GM12878 (cell line): ENCODE measurements at regions not wholly inside any gene's neighbourhood (a gene's known extent, or its start where the extent isn't known, plus 50 kb on each side); places are given as distances from the start of the nearest gene placed in this dataset.

Experiments used
- ATAC-seq: fragments of 200-7000 bp; cut with Tn5 transposase; 3 replicates; pipeline ENCODE4 v1.9.1; 2020; ENCODE audit warnings: mild to moderate bottlenecking, moderate library complexity
- BruUV-seq: library from RNA; stranded (reverse); fragments of 400-500 nt; replicated peaks from 2 replicates; lab custom pipeline; 2021; lab: Mats Ljungman, UMichigan
- CTCF ChIA-PET: fragments of 300-600 bp; sonication (Branson Sonifier 250); formaldehyde crosslinking; extraction: SDS; loops from one replicate; lab custom pipeline; 2021; ENCODE audit warnings: inconsistent platforms; lab: Yijun Ruan, JAX
- POLR2A ChIA-PET: fragments of 350-600 bp; formaldehyde crosslinking; extraction: SDS; loops from one replicate; lab custom pipeline; 2021; ENCODE audit warnings: inconsistent platforms; lab: Charles Lee
- RAD21 ChIA-PET: fragments of 300-600 bp; sonication (Branson Sonifier 250); formaldehyde crosslinking; loops from one replicate; lab custom pipeline; 2023; ENCODE audit warnings: antibody characterized with exemption; ENCODE audit not compliant: unreplicated experiment; lab: Charles Lee
- SMC1A ChIA-PET: fragments of 300-600 bp; sonication (Branson Sonifier 250); formaldehyde crosslinking; loops from one replicate; lab custom pipeline; 2023; ENCODE audit not compliant: unreplicated experiment, uncharacterized antibody; lab: Charles Lee
- DNase-seq: peaks from one replicate; pipeline ENCODE4 v3.0.0-alpha.2; 2011; ENCODE audit warnings: low read depth, low spot score
- FAIRE-seq: peaks from 3 replicates; lab custom pipeline; 2011; peaks lifted over from hg19 to GRCh38; lab: Jason Lieb, UNC
- H2AFZ ChIP-seq: 2 replicates; pipeline ENCODE4 v1.6.0; 2011; ENCODE audit warnings: low read depth, low read length, control low read depth; ENCODE audit not compliant: control insufficient read depth
- H3K27ac ChIP-seq: 2 replicates; pipeline ENCODE4 v1.5.1; 2011; ENCODE audit warnings: control low read depth; ENCODE audit not compliant: control insufficient read depth, insufficient read depth
- H3K27me3 ChIP-seq, 2 experiments: replicated peaks in 1 of 2; 2 replicates each; pipeline versions ENCODE4 v1.6.0 to v1.6.1; 2011; ENCODE audit warnings: low read length in 1 of 2; ENCODE audit not compliant: control insufficient read depth in 2 of 2, insufficient read depth in 2 of 2
- H3K36me3 ChIP-seq, 2 experiments: 2 replicates each; pipeline ENCODE4 v1.5.1; 2011; ENCODE audit warnings: low read length in 1 of 2; ENCODE audit not compliant: control insufficient read depth in 2 of 2, insufficient read depth in 2 of 2
- H3K4me1 ChIP-seq: 2 replicates; pipeline ENCODE4 v1.6.1; 2011; ENCODE audit warnings: mild to moderate bottlenecking, low read length, moderate library complexity, mixed read lengths; ENCODE audit not compliant: control insufficient read depth, insufficient read depth
- H3K4me2 ChIP-seq: 2 replicates; pipeline ENCODE4 v1.6.0; 2011; ENCODE audit warnings: control low read depth; ENCODE audit not compliant: control insufficient read depth, insufficient read depth
- H3K4me3 ChIP-seq: fragments of 200-600 bp; sonication (generic); 2 replicates; pipeline ENCODE4 v1.5.1; 2016
- H3K79me2 ChIP-seq: 2 replicates; pipeline ENCODE4 v1.6.0; 2011; ENCODE audit warnings: low read length; ENCODE audit not compliant: control insufficient read depth, insufficient read depth
- H3K9ac ChIP-seq: 2 replicates; pipeline ENCODE4 v1.8.0; 2011; ENCODE audit warnings: low read length, control low read depth, mixed read lengths; ENCODE audit not compliant: control insufficient read depth, insufficient read depth
- H3K9me3 ChIP-seq: replicated peaks from 3 replicates; pipeline ENCODE4 v1.5.1; 2011; ENCODE audit warnings: mild to moderate bottlenecking, low read length; ENCODE audit not compliant: control insufficient read depth, insufficient read depth
- H4K20me1 ChIP-seq: 2 replicates; pipeline ENCODE4 v1.6.0; 2011; ENCODE audit not compliant: control insufficient read depth, insufficient read depth
- IKZF1 ChIP-seq: fragments of 450-650 bp; conservative IDR thresholded peaks from 2 replicates; pipeline ENCODE4 v1.6.1; 2017; ENCODE audit warnings: antibody characterized with exemption, mild to moderate bottlenecking
- IRF4 ChIP-seq: IDR thresholded peaks from 2 replicates; pipeline ENCODE4 v1.6.1; 2011; ENCODE audit warnings: low read depth, low read length
- PAX5 ChIP-seq: IDR thresholded peaks from 2 replicates; pipeline ENCODE4 v1.6.1; 2011; ENCODE audit warnings: low read depth, low read length, borderline replicate concordance
- RUNX3 ChIP-seq: IDR thresholded peaks from 2 replicates; pipeline ENCODE4 v1.6.1; 2012; ENCODE audit warnings: low read length, inconsistent platforms
- YBX1 ChIP-seq: fragments of 450-650 bp; IDR thresholded peaks from 2 replicates; pipeline ENCODE4 v1.6.1; 2016; ENCODE audit warnings: antibody characterized with exemption
- ZNF217 ChIP-seq: fragments of 450-650 bp; IDR thresholded peaks from 2 replicates; pipeline ENCODE4 v1.6.1; 2017; ENCODE audit warnings: antibody characterized with exemption, mild to moderate bottlenecking
- whole genome bisulfite sequencing: methylation state at CpG from one replicate; pipeline ENCODE4 v1.1.6; 2016; ENCODE audit warnings: low lambda C conversion rate; ENCODE audit not compliant: insufficient replicate concordance, insufficient coverage; ENCODE audit errors: missing lambda C conversion rate; 5-methylcytosine and 5-hydroxymethylcytosine counted together
- in situ Hi-C: fragments of 300-500 bp; cut with MboI; formaldehyde crosslinking; loops from 9 replicates; pipeline ENCODE4 v1.14.3; 2018; ENCODE audit warnings: mixed read lengths
- intact Hi-C: fragments of 100-400 bp; cut with micrococcal nuclease; formaldehyde crosslinking; loops from one replicate; pipeline ENCODE4 v1.14.2; 2022; ENCODE audit not compliant: unreplicated experiment
- TF ChIP-seq, protein P1 (sequence below): fragments of 450-650 bp; IDR thresholded peaks from 2 replicates; pipeline ENCODE4 v1.6.1; 2017; ENCODE audit warnings: mild to moderate bottlenecking, moderate library complexity

DNA sequence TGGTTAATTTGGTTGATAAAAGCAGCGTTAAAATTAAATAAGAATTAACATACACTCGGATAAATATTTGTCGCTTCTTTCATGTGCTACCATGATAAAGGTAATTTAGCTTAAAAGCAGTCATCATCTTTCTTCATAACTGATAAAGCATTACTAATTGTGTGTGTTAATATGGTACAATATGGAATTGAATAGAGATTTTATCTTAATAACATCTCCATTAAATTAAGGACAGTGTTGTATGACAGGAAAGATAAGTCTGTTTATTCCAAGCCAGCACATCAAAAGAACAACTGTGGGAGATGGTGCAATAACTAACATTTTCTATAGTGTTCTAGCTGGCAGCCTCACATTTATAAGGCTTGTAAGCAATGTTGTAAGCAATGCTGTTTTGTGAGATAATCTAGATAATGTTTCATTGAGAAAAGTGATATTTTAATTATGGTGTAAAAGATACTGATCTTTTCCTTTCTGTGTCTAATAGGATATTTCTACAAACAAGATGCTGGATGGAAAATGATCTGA lies 64.4 kb upstream of the AFF3 start:
- no peaks in the 10 kb centered on the region; a peak in 1 of 4 replicates for H3K27me3 ChIP-seq
- no peaks in the 10 kb centered on the region for H3K4me1 ChIP-seq
- POLR2A ChIA-PET: no interaction called here
- H3K4me2 ChIP-seq: no peak overlapping the region
- H3K27ac ChIP-seq: no peak overlapping the region
- SMC1A ChIA-PET: no interaction called here
- no TSS peak for BruUV-seq
- H3K36me3 ChIP-seq: no peaks in the 10 kb centered on the region
- FAIRE-seq (no peak), ATAC-seq (no peak), DNase-seq (no peak)
- H2AFZ ChIP-seq: no peak overlapping the region
- H3K4me3 ChIP-seq: no peak overlapping the region
- in situ Hi-C loops: no loop called here
- H3K9me3 ChIP-seq: no peaks in the 10 kb centered on the region
- H3K79me2 ChIP-seq: no peaks in the 10 kb centered on the region
- no peaks in the 10 kb centered on the region for H4K20me1 ChIP-seq
- TF ChIP-seq ZNF217 (no peak), YBX1 (no peak), PAX5 (no peak), IRF4 (no peak), IKZF1 (no peak)
- CTCF ChIA-PET: interaction anchor here (1.0 kb wide), 1 partner anchor 9 kb away, joined by 3 read pairs; no protein-coding TSS in a partner anchor
- intact Hi-C loops: no loop called here
- RAD21 ChIA-PET: no interaction called here
- no peak overlapping the region for H3K9ac ChIP-seq
- 63% methylated on average over 3 of the region's 3 CpGs for WGBS

GRCh38 chr2:100205174-100205573 lies 62.8 kb upstream of the AFF3 start:
- CTCF ChIA-PET: no interaction called here
- no peak overlapping the region for H3K4me2 ChIP-seq
- intact Hi-C loops (no loop called here), in situ Hi-C loops (no loop called here)
- RAD21 ChIA-PET: no interaction called here
- 22% methylated on average over 7 of the region's 7 CpGs for WGBS
- no peaks in the 10 kb centered on the region for H3K9me3 ChIP-seq
- SMC1A ChIA-PET: no interaction called here
- no peak overlapping the region for H3K4me3 ChIP-seq
- H3K9ac ChIP-seq: no peak overlapping the region
- no peaks in the 10 kb centered on the region for H3K4me1 ChIP-seq
- no peaks in the 10 kb centered on the region for H4K20me1 ChIP-seq
- H3K27me3 ChIP-seq: peaks cover 0 to 2% of the 10 kb centered on the region in 2 experiments; a peak in 2 of 4 replicates
- FAIRE-seq (no peak), DNase-seq (no peak), ATAC-seq (no peak)
- no peaks in the 10 kb centered on the region for H3K36me3 ChIP-seq
- POLR2A ChIA-PET: no interaction called here
- TF ChIP-seq, protein P1, sequence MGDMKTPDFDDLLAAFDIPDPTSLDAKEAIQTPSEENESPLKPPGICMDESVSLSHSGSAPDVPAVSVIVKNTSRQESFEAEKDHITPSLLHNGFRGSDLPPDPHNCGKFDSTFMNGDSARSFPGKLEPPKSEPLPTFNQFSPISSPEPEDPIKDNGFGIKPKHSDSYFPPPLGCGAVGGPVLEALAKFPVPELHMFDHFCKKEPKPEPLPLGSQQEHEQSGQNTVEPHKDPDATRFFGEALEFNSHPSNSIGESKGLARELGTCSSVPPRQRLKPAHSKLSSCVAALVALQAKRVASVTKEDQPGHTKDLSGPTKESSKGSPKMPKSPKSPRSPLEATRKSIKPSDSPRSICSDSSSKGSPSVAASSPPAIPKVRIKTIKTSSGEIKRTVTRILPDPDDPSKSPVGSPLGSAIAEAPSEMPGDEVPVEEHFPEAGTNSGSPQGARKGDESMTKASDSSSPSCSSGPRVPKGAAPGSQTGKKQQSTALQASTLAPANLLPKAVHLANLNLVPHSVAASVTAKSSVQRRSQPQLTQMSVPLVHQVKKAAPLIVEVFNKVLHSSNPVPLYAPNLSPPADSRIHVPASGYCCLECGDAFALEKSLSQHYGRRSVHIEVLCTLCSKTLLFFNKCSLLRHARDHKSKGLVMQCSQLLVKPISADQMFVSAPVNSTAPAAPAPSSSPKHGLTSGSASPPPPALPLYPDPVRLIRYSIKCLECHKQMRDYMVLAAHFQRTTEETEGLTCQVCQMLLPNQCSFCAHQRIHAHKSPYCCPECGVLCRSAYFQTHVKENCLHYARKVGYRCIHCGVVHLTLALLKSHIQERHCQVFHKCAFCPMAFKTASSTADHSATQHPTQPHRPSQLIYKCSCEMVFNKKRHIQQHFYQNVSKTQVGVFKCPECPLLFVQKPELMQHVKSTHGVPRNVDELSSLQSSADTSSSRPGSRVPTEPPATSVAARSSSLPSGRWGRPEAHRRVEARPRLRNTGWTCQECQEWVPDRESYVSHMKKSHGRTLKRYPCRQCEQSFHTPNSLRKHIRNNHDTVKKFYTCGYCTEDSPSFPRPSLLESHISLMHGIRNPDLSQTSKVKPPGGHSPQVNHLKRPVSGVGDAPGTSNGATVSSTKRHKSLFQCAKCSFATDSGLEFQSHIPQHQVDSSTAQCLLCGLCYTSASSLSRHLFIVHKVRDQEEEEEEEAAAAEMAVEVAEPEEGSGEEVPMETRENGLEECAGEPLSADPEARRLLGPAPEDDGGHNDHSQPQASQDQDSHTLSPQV: no peak
- peak; percentile 49; the same call in 1 of the 2 replicates for TF ChIP-seq RUNX3
- H3K79me2 ChIP-seq: no peaks in the 10 kb centered on the region
- H3K27ac ChIP-seq: no peak overlapping the region
- no peak overlapping the region for H2AFZ ChIP-seq
- no TSS peak for BruUV-seq
